Panc1 (cell line): ENCODE measurements at regions not wholly inside any gene's neighbourhood (a gene's known extent, or its start where the extent isn't known, plus 50 kb on each side); places are given as distances from the start of the nearest gene placed in this dataset.
"Not testable (repeated sequence)": the region's sequence is repeated elsewhere in the genome, so short reads cannot be mapped to it uniquely, and the experiment has no call there.

Experiments
- ATAC-seq: fragments of 200-7000 bp; cut with Tn5 transposase; 2 replicates; pipeline ENCODE4 v1.9.1; 2020; ENCODE audit warnings: mild to moderate bottlenecking, moderate library complexity
- BruUV-seq: library from RNA; stranded (reverse); fragments of 400-500 nt; replicated peaks from 2 replicates; lab custom pipeline; 2021; lab: Mats Ljungman, UMichigan
- CTCF ChIA-PET: fragments of 300-600 bp; sonication (Branson Sonifier 250); formaldehyde crosslinking; loops from one replicate; lab custom pipeline; 2022; ENCODE audit warnings: antibody characterized with exemption; lab: Charles Lee
- POLR2A ChIA-PET: fragments of 300-600 bp; sonication (Branson Sonifier 250); formaldehyde crosslinking; loops from one replicate; lab custom pipeline; 2022; ENCODE audit warnings: antibody characterized with exemption; lab: Charles Lee
- DNase-seq: peaks from one replicate; pipeline ENCODE4 v3.0.0-alpha.2; 2010; ENCODE audit warnings: low read depth, low spot score
- H3K27ac ChIP-seq: 2 replicates; pipeline ENCODE4 v1.5.1; 2011; ENCODE audit warnings: mild to moderate bottlenecking, low read length, inconsistent platforms
- H3K27me3 ChIP-seq: fragments of 200-500 bp; sonication (Bioruptor generic); 2 replicates; pipeline ENCODE4 v1.6.0; 2014; ENCODE audit warnings: low read length, inconsistent platforms; ENCODE audit not compliant: control insufficient read depth, insufficient read depth
- H3K36me3 ChIP-seq: fragments of 200-500 bp; sonication (Bioruptor generic); 2 replicates; pipeline ENCODE4 v1.5.1; 2014; ENCODE audit warnings: inconsistent platforms, mild to moderate bottlenecking, low read length, moderate library complexity; ENCODE audit not compliant: control insufficient read depth, insufficient read depth
- H3K4me1 ChIP-seq: 2 replicates; pipeline ENCODE4 v1.5.1; 2011; ENCODE audit warnings: inconsistent platforms, mild to moderate bottlenecking, low read length, moderate library complexity; ENCODE audit not compliant: control insufficient read depth, insufficient read depth
- H3K4me3 ChIP-seq, 2 experiments: 2 replicates each; pipeline ENCODE4 v1.5.1; 2011 to 2012; ENCODE audit warnings: low read depth in 2 of 2, low read length in 2 of 2, mild to moderate bottlenecking in 2 of 2, inconsistent platforms in 1 of 2, moderate library complexity in 1 of 2
- H3K9me3 ChIP-seq: fragments of 200-500 bp; sonication (Bioruptor generic); 2 replicates; pipeline ENCODE4 v1.5.1; 2014; ENCODE audit warnings: low read depth, mild to moderate bottlenecking, inconsistent platforms, low read length, moderate library complexity; ENCODE audit not compliant: control insufficient read depth, insufficient read depth
- CTCF ChIP-seq: fragments of 450-650 bp; IDR thresholded peaks from 2 replicates; pipeline ENCODE4 v1.5.1; 2017; ENCODE audit warnings: mild to moderate bottlenecking
- POLR2AphosphoS5 ChIP-seq: IDR thresholded peaks from 2 replicates; pipeline ENCODE4 v1.6.1; 2012; ENCODE audit warnings: mild to moderate bottlenecking, low read depth, low read length, moderate library complexity
- REST ChIP-seq, 2 experiments: IDR thresholded peaks; 2 replicates each; pipeline ENCODE4 v1.6.1; 2011 to 2012; ENCODE audit warnings: low read depth in 2 of 2, control low read depth in 1 of 2, low read length in 1 of 2, mild to moderate bottlenecking in 1 of 2, moderate library complexity in 1 of 2; ENCODE audit not compliant: insufficient read depth in 1 of 2
- SIN3A ChIP-seq: IDR thresholded peaks from 2 replicates; pipeline ENCODE4 v1.6.1; 2012; ENCODE audit warnings: low read depth, mild to moderate bottlenecking, low read length, moderate library complexity, borderline replicate concordance; ENCODE audit not compliant: insufficient read depth
- TCF7L2 ChIP-seq: IDR thresholded peaks from 2 replicates; pipeline ENCODE4 v1.6.1; 2011; ENCODE audit warnings: mild to moderate bottlenecking, low read depth, low read length, inconsistent platforms
- in situ Hi-C: cut with HindIII; loops from 2 replicates; pipeline ENCODE4 v1.10.0; 2016; ENCODE audit warnings: low sequenced_read_pairs, low pct_unique_long_range_greater_than_20kb
- intact Hi-C: fragments of 100-400 bp; cut with micrococcal nuclease; formaldehyde crosslinking; loops from one replicate; pipeline ENCODE4 v1.10.0; 2022; ENCODE audit not compliant: unreplicated experiment

GRCh38 chr2:187610450-187610849 lies 56.2 kb upstream of the TFPI start:
- POLR2A ChIA-PET, CTCF ChIA-PET, H3K27me3 ChIP-seq, intact Hi-C loops, DNase-seq, H3K4me1 ChIP-seq, BruUV-seq, H3K9me3 ChIP-seq, H3K27ac ChIP-seq, ATAC-seq, H3K4me3 ChIP-seq, H3K36me3 ChIP-seq, in situ Hi-C loops: not testable (repeated sequence)

- in situ Hi-C loops, result no loop called here
- CTCF ChIA-PET, result no interaction called here
- BruUV-seq, result no TSS peak
Measured at GRCh38 chr2:187612857-187613256, 58.6 kb upstream of the TFPI start.

More at GRCh38 chr2:187612857-187613256, 58.6 kb upstream of the TFPI start:
- DNase-seq, result no peak
- POLR2A ChIA-PET, result no interaction called here
- H3K9me3 ChIP-seq, result no peaks in the 10 kb centered on the region
- no peak overlapping the region for H3K27ac ChIP-seq
- no peaks in the 10 kb centered on the region for H3K27me3 ChIP-seq
- no peak for ATAC-seq
- TF ChIP-seq CTCF, result no peak
- no peak for TF ChIP-seq TCF7L2
- TF ChIP-seq POLR2AphosphoS5, result no peak
- TF ChIP-seq REST (IDR thresholded peaks at IDR 0.05; ENCODE audit: insufficient read depth in 1 of 2, low read depth in 2 of 2, low read length in 1 of 2), result no peak
- TF ChIP-seq SIN3A, result no peak
- H3K36me3 ChIP-seq, result no peaks in the 10 kb centered on the region
- no peaks in the 10 kb centered on the region for H3K4me1 ChIP-seq
- intact Hi-C loops, result no loop called here
- H3K4me3 ChIP-seq, result no peak overlapping the region
